IMR-90 (cell line): ENCODE measurements at regions not wholly inside any gene's neighbourhood (a gene's known extent, or its start where the extent isn't known, plus 50 kb on each side); places are given as distances from the start of the nearest gene placed in this dataset.
"Not testable (repeated sequence)": the region's sequence is repeated elsewhere in the genome, so short reads cannot be mapped to it uniquely, and the experiment has no call there.

Experiments used
- CEBPB ChIP-seq: IDR thresholded peaks from 2 replicates; pipeline ENCODE4 v1.6.1; 2012; ENCODE audit warnings: low read depth, low read length, improper control_type of control experiment
- MAFK ChIP-seq: IDR thresholded peaks from 2 replicates; pipeline ENCODE4 v1.6.1; 2012; ENCODE audit warnings: low read depth, low read length, improper control_type of control experiment
- RAD21 ChIP-seq: IDR thresholded peaks from 2 replicates; pipeline ENCODE4 v1.6.1; 2012; ENCODE audit warnings: low read length, improper control_type of control experiment
- TF ChIP-seq, protein P1 (sequence below): conservative IDR thresholded peaks from 2 replicates; pipeline ENCODE4 v1.5.1; 2012; ENCODE audit warnings: mild to moderate bottlenecking, low read depth, low read length, improper control_type of control experiment

GRCh38 chr4:141484298-141484697 is 152.1 kb upstream of the IL15 start:
- TF ChIP-seq CEBPB, RAD21, MAFK: not testable (repeated sequence)
- TF ChIP-seq, protein P1, sequence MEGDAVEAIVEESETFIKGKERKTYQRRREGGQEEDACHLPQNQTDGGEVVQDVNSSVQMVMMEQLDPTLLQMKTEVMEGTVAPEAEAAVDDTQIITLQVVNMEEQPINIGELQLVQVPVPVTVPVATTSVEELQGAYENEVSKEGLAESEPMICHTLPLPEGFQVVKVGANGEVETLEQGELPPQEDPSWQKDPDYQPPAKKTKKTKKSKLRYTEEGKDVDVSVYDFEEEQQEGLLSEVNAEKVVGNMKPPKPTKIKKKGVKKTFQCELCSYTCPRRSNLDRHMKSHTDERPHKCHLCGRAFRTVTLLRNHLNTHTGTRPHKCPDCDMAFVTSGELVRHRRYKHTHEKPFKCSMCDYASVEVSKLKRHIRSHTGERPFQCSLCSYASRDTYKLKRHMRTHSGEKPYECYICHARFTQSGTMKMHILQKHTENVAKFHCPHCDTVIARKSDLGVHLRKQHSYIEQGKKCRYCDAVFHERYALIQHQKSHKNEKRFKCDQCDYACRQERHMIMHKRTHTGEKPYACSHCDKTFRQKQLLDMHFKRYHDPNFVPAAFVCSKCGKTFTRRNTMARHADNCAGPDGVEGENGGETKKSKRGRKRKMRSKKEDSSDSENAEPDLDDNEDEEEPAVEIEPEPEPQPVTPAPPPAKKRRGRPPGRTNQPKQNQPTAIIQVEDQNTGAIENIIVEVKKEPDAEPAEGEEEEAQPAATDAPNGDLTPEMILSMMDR: not testable (repeated sequence)
